HG03039 (cell line): ENCODE measurements at regions not wholly inside any gene's neighbourhood (a gene's known extent, or its start where the extent isn't known, plus 50 kb on each side); places are given as distances from the start of the nearest gene placed in this dataset.
"Not testable (repeated sequence)": the region's sequence is repeated elsewhere in the genome, so short reads cannot be mapped to it uniquely, and the experiment has no call there.

Experiments used
- ATAC-seq: cut with Tn5 transposase; IDR thresholded peaks from one replicate; pipeline ENCODE4 v1.9.1; 2021; ENCODE audit warnings: mild to moderate bottlenecking, moderate library complexity; ENCODE audit not compliant: unreplicated experiment

DNA sequence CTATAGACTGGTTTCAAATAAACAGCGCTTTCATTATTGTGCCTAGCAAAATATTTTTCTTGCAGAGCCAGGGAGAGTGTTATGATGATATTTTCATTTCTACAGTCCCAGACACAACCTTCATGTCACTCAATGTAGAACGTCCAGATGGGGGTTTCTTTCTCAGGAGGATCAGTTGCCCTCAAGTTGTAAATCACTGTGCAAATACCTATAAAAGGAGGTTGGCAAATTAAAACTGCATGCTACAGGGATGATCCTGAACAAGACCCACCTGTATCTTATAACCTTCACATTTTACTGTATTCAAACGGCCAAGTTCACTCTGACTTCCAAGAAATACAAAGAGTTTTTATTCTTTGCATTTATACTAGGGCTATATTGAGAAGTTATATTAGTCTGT is 486.0 kb downstream of the EDEM1 start:
- ATAC-seq, result no peak

DNA sequence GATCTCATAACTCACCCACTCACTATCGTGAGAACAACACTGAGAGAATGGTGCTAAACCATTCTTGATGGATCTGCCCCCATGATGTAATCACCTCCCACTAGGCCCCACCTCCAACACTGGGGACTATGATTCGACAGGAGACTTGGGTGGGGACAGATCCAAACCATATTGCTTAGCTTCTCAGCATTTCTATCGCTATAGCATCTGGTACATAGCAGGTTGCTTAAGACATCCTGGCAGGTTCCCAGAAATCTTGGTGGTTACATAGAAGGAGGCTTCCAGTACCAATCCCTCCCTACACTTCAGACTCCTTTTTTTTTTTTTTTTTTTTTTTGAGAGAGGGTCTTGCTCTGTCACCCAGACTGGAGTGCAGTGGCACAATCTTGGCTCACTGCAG is 487.8 kb downstream of the EDEM1 start:
- ATAC-seq, result no peak

DNA sequence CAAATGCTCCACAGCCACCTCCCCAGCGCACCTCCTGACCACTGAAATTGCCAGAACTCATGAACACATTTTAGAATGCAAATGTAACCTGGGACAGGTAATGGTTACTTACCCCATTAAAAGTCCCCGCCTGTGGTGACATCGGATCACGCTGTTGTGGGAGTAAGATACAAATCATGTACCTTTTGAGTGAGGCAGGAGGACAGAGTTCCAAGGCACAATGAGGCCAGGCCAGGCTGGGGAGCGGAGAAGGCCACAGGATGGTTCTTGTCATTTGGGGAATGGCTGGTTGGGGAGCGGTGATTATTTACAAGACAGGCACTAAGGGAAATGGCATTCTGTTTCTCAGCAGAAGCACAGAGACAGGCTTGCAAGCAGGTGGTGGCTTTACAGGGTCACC is 490.0 kb downstream of the EDEM1 start:
- ATAC-seq, result no peak

GRCh38 chr3:5678248-5678647 is 490.7 kb downstream of the EDEM1 start:
- ATAC-seq, result no peak

- no peak for ATAC-seq
Observed at GRCh38 chr3:5678844-5679243, 491.3 kb downstream of the EDEM1 start.

GRCh38 chr3:5687230-5687629 is 499.7 kb downstream of the EDEM1 start:
- no peak for ATAC-seq

- ATAC-seq, result no peak
Observed at GRCh38 chr3:5690490-5690889, 503.0 kb downstream of the EDEM1 start.

GRCh38 chr3:5690904-5691532 is 503.5 kb downstream of the EDEM1 start:
- no peak for ATAC-seq

- ATAC-seq, result no peak
Observed at GRCh38 chr3:5692446-5692845, 504.9 kb downstream of the EDEM1 start.

DNA sequence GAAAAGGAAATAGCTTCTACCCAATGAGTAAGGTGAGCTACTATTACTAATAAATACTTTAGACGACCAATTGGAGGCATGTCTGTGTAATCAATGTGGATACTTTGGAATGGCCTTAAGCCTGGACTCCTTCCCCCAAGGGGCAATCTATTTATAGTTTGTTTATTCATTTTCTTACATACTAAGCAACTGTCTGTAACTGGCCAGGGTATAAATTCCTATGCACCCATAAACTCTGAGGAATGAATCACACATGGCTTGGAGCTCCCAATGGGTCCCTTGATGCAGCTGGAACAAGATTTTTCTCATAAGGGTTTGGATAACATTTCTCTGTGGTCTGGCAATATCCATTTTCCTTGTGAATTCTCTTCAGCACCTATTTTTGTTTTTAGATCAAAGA is 506.8 kb downstream of the EDEM1 start:
- ATAC-seq, result no peak

- no peak for ATAC-seq
Observed at GRCh38 chr3:5698851-5699250, 511.3 kb downstream of the EDEM1 start.

DNA sequence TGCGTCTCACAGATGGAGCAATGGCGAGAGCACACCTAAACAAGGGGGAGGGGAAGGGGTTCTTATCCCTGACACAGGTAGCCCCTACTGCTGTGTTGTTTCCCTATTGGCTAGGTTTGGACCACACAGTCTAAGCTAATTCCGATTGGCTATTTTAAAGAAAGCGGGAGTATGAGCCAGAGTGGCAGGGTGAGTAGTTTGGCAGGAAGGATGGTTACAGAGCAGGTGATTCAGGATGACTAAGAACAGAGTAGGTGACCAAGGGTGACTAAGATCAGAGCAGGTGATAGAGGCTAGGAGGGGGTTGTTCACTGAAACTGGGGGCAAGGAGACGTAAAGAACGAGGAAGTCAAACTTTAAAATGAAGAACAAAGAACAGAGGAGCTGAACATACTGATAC is 511.8 kb downstream of the EDEM1 start:
- no peak for ATAC-seq

- ATAC-seq, result no peak
Observed at GRCh38 chr3:5699811-5700210, 512.3 kb downstream of the EDEM1 start.

- ATAC-seq, result not testable (repeated sequence)
Observed at GRCh38 chr3:5701005-5701404, 513.5 kb downstream of the EDEM1 start.

- ATAC-seq, result no peak
Observed at GRCh38 chr3:5707794-5708193, 520.3 kb downstream of the EDEM1 start.

- ATAC-seq, result no peak
Observed at GRCh38 chr3:5709714-5710113, 522.2 kb downstream of the EDEM1 start.

- ATAC-seq, result no peak
Observed at GRCh38 chr3:5710718-5711117, 523.2 kb downstream of the EDEM1 start.

- no peak for ATAC-seq
Observed at GRCh38 chr3:5717254-5717653, 529.7 kb downstream of the EDEM1 start.

DNA sequence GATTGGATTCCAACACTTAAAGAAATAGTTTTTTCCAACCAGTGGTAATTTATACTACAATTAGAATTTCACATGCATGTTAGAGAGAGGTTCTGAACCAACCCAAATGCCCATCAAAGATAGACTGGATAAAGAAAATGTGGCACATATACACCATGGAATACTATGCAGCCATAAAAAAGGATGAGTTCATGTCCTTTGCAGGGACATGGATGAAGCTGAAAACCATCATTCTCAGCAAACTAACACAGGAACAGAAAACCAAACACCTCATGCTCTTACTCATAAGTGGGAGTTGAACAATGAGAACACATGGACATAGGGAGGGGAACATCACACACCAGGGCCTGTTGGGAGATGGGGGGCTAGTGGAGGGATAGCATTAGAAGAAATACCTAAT is 532.2 kb downstream of the EDEM1 start:
- ATAC-seq, result not testable (repeated sequence)

- ATAC-seq, result no peak
Observed at GRCh38 chr3:5725801-5726200, 538.3 kb downstream of the EDEM1 start.

DNA sequence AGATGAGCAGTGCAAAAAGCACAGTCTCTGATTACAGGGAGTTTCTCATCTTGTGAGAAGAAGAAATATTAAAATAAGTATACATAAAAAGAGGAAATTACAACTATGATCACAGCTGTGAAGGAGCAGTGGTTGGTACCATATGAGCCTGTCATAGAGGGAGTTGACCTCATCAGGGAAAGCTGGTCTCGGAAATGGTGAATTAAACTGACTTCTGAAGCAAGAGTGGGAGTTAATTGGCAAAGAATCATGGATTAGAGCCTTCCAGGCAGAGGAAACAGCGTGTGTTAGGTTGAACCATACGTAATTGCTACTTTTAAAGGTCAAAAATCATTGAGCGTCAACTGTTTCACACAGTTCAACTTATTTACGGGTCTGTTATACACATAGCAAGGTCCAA is 539.1 kb downstream of the EDEM1 start:
- ATAC-seq, result no peak

DNA sequence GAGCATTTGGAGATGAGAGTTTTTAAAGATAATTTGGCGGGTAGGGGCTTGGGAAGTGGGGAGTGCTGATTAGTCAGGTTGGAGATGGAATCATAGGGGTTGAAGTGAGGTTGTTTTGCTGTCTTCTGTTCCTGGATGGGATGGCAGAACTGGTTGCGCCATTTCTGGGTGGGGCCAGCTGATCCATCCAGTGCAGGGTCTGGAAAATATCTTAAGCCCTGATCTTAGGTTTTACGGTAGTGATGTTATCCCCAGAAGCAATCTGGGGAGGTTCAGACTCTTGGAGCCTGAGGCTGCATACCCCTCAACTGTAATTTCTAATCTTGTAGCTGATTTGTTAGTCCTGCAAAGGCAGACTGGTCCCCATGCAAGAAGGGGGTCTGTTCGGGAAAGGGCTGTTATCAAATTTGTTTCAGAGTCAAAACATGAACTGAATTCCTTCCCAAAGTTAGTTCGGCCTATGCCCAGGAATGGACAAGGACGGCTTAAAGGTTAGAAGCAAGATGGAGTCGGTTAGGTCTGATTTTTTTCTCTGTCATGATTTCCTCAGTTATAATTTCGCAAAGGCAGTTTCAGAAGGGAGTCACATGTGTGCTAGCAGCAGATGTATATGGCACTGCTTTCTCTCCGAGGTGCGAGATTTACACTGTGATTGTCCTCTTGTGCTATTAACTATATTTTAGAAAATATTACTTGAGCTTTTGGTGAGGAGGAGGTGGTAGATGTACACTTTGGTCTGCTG is 540.4 kb downstream of the EDEM1 start:
- ATAC-seq, result no peak

DNA sequence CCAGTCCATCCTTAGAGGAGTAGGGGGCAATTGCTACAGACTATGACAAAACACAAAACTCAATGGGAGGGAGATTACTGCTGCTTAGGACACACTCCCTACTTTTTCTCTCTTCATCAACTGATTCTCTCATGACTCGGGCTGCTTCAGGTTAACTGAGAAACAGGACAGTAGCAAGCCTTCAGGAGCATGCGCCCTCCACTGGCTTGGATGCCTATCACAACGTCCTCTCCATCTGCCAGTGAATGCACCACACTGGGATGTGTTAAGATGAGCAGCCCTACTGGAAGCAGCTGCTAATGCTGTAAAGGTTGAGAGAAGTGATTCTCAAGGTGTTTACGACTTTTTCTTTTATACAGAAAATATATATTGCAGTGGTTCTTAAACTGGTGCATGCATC is 542.3 kb downstream of the EDEM1 start:
- ATAC-seq, result no peak
